C1 segment of cervical spinal cord (tissue), 14 donors: ENCODE measurements at regions not wholly inside any gene's neighbourhood (a gene's known extent, or its start where the extent isn't known, plus 50 kb on each side); places are given as distances from the start of the nearest gene placed in this dataset.

Experiments used
- DNase-seq, 14 donors: peaks; one replicate each; lab custom pipeline; 2025; lab: John Stamatoyannopoulos, UW

- DNase-seq = no peak
Measured at GRCh38 chr14:101227611-101228594, 324.4 kb upstream of the RTL1 start.

DNA sequence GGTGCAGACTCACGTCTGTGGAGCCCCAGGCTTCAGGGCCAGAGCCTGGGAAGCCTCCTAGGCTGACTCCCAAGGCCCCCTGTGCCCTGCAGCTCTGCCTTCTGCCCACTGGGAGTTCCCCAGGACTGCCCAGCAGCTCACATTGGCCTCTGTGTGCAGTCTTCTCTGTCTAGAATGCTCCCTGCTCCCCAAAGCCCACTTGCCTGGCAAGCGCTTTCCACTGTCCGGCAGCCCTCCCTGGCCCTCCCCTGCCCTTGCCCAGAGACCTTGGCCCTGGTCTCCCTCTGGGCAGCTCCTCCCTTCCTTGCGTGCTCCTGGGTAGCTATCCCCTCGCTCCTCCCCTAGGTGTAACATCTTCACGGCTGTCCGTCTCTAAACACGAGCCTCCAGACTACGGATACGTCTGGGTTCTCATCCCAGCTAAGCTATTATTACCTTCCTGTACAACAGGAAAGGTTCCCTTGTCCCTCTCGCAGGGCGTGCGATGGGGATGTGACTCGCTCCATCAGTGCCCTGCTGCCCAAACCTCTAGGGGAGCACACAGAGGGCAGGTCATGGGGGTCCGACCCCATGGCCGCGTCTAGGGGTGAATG is 325.5 kb upstream of the RTL1 start:
- DNase-seq = no peak

GRCh38 chr14:101229666-101230065 is 326.1 kb upstream of the RTL1 start:
- no peak for DNase-seq

- no peak for DNase-seq
Measured at GRCh38 chr14:101230161-101230850, 326.8 kb upstream of the RTL1 start.

- no peak for DNase-seq
Measured at GRCh38 chr14:101230851-101231550, 327.5 kb upstream of the RTL1 start.

- no peak for DNase-seq
Measured at GRCh38 chr14:101231828-101232227, 328.3 kb upstream of the RTL1 start.

DNA sequence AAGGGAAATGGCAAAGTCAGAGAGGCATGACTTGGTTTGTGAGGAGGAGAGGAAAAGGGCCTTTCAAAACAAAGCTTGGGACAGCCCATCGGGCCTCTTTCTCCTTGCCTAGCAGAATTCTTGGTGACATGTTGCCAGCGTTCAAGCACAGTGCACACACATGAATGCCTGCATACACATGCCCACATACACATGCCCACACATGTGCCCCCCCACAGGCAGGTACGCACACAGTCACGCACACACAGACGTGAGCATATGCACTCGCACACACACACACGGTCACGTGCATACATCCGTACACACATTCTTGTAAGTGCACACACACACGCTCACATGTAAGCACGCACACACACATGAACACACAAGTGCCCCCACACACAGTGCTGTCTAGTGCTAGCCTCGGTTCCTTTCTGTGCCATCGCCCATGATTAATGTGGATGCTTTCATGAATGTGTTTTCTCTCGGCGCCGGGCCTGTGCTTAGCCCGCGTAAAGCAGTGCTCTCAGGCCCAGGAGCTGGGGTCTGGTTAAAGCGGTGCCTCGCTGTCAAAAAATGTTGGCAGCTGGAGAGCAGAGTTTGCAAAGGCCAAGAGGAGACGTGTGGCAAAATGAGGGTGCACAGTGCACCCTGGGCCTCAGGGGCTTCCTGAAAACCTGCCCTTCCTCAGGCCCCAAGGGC is 328.8 kb upstream of the DIO3 start:
- no peak for DNase-seq

DNA sequence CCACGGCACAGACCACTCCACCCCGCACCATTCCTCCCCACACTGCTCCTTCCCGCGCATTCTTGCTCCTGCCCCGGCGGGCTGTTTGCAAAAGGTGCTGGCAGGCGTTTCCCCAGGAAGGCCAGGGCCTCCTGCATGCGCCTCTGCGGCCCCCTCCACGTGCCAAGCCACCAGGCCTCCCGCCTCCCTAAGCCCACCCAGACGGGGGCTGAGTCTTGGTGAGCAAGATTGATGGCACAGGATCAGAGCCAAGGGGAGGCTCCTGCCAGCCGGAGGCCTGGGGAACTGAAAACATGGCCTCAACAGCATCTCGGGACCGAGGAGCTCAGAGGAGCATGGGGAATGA is 328.3 kb upstream of the DIO3 start:
- DNase-seq = no peak

DNA sequence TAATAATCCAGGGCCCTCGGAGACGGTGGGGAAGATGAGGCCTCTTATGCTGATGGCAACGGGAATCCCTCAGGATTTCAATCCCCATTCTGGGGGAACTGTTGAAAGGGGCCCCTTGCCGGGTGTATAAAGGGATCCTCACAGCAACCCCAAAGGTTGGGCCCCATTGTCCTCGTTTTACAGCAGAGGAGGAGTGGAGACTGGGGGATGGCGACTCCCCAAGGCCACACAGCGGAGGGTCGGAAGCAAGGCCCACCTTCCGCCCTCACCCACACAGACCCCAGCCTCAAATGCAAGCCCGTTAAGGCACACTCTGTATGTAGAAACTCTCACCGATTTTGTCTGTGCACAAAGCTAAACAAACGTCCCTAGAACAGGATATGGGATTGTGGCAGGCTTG is 327.9 kb upstream of the DIO3 start:
- no peak for DNase-seq

DNA sequence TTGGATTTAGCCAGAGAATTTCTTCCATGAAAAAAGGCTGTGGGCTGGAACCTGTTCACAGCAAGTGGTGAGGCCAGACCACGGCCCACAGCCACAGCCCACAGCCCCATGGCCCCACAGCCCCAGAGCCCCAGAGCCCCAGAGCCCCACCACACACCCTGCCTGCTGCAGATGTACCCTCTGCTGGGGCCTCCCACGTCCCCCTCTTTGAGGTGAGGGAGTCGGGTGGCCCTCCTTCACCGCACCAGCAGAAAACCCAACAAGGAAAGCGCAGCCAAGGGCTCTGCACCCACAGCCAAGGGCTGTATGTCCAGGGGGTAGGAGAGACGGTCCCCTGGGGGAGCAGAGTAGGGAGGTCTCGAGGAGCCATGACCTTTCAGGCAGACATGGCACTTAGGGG is 327.5 kb upstream of the DIO3 start:
- DNase-seq = no peak

DNA sequence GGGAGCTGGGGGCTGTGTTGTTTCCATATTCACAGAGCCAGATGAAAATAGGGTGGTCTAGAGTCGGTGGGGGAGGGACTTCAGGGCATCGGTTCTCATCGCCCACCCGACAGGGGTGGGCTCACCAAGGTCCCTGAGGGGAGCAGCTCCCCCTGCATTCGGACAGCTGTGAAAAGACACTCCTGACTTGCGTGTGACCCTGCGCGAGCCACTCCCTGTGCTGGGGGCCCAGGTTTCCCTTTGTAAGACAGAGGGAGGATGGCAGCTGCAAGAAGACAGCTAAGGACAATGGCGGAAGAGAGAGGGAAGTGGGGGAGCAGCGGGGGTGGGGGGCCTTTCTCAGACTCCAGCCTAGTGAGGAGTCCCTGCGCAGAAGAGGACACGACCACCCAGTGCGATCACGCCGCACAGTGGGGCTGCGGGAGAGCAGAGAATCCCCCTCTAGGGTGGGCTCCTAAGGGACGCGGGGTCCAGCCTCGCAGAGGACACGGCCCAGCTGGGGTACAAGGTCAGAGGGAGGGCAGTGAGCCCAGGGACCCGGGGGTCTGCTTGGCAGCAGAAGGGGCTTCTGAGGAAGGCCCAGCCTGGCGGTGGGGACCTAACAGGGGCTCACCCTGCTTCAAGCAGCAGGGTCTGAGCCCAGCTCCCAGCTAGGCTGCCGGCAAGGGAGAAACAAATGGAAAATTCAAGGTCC is 326.9 kb upstream of the DIO3 start:
- no peak for DNase-seq

- peak in 1 of 14 donors; percentile 19 for DNase-seq
Measured at GRCh38 chr14:101234999-101235334, 326.3 kb upstream of the DIO3 start.

DNA sequence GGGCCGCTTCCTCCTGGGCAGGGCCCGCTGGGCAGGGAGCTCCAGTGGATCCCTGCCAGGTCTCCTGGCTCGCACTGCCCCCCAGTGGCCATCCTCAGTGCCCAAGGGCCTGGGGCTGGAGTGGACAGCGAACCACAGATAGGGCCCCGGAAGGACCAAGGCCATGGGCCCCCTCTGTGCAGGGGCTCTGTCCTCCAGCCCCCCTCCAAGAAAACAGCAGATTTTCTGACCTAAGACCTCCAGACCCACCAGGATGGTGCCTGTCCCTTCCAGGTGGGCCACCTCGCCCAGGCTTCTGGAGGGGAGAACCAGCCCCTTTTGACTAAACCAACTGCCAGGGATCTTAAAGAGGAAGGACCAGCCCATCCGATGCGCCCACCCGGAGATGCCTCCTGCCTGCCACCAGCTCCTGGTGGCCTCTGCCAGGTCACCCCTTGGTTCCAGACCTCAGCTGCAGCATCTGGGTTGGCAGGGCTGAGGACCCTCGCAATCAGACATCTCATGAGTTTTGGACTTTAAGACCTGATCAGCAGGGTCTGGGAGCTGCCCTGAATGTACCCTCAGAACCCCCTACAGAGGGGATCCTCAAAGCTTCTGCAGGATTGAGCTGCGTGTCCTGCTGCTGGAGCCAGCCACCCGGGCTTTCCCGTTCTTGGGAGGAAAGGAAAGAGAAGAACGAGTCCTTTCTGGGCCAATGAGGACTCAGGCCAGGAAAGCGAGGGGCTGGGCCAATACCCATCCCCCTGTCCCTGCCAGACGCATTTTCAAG is 325.8 kb upstream of the DIO3 start:
- peak in 8 of 14 donors; percentile 2 to 66 (median 20) for DNase-seq

GRCh38 chr14:101236496-101237251 is 324.6 kb upstream of the DIO3 start:
- DNase-seq = no peak

DNA sequence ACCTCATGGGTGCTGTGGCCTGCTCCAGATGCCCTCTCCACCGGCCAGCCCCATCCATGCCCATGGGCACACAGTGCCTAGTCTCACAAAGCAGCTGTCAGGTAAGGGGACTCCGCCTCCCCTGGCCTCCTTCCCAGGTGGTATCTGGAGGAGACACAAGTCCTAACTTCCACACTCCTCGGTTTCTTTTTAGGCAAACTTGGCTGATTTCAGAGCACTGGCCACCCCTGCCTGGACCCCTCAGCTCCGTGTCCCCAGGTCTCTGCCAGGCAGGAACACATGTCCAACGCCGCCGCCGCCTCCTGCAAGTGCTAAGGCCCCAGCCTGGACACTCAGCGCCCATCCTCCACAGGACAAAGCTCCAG is 324.1 kb upstream of the DIO3 start:
- no peak for DNase-seq

DNA sequence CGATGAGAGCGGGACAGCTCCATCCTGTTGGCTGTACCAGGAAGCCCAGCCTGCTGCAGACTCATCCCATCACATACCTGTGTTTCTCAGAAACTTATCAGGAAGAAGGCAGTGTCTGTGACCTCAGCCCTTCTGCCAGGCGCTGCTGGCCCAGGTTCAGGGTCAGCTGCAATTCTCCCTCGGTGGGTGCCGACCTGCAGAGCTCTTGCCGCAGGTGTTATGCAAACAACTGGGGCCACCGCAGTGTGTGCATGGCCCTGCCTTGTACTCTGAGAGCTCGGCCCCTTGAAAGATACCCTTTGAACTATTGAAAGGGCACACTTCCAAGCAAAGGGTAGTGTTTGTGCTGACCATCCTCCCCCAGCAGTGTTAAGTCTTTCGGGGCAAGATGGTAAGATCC is 322.2 kb upstream of the DIO3 start:
- DNase-seq = no peak

DNA sequence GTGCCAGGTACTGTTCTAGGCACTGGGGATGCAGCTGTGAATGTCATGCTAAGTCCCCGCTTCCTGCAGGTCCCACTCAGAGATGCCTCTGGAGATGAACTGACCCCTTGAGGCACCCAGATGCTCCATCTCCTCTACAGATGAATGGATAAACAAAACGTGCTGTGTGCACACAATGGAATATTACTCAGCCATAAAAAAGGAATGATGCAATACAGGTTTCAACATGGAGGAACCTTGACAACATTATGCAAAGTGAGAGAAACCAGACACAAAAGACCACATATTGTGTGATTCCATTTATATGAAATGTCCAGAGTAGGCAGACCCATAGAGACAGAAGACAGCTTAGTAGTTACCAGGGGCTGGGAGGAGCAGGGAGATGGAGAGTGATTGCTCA is 320.1 kb upstream of the DIO3 start:
- no peak for DNase-seq

GRCh38 chr14:101241807-101242278 is 319.5 kb upstream of the DIO3 start:
- no peak for DNase-seq
